OCI-LY3 (cell line): ENCODE measurements at regions not wholly inside any gene's neighbourhood (a gene's known extent, or its start where the extent isn't known, plus 50 kb on each side); places are given as distances from the start of the nearest gene placed in this dataset.

Source experiments
- EZH2phosphoT487 ChIP-seq: fragments of 200-600 bp; shearing (Covaris generic); IDR thresholded peaks from 2 replicates; pipeline ENCODE4 v1.6.1; 2018; ENCODE audit warnings: antibody characterized with exemption, mixed run types, low read depth
- TF ChIP-seq, protein P1 (sequence below): fragments of 200-600, 300-600 bp; sonication (generic); IDR thresholded peaks from 2 replicates; pipeline ENCODE4 v1.5.1; 2014; ENCODE audit warnings: antibody characterized with exemption, low read length, low read depth

DNA sequence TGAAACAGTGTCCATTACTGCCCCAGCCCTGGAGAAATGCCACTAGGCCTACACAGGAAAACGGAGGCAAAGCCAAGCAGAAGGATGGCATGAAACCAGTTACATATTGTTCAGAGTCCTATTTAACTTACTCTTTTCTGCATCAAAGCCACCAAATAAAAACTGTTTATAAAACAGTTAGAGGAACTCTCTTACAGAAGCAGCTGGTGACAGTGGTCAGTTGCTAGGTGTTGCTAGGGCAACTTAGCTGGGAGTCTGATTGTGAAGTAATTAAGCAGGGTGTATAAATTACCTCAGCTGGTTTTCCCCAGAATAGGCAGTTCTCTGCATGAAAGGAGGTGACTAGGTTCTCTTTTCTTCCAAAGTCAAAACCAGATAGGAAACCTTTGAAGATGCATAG lies 115.6 kb upstream of the ZBED5 start:
- TF ChIP-seq, protein P1, sequence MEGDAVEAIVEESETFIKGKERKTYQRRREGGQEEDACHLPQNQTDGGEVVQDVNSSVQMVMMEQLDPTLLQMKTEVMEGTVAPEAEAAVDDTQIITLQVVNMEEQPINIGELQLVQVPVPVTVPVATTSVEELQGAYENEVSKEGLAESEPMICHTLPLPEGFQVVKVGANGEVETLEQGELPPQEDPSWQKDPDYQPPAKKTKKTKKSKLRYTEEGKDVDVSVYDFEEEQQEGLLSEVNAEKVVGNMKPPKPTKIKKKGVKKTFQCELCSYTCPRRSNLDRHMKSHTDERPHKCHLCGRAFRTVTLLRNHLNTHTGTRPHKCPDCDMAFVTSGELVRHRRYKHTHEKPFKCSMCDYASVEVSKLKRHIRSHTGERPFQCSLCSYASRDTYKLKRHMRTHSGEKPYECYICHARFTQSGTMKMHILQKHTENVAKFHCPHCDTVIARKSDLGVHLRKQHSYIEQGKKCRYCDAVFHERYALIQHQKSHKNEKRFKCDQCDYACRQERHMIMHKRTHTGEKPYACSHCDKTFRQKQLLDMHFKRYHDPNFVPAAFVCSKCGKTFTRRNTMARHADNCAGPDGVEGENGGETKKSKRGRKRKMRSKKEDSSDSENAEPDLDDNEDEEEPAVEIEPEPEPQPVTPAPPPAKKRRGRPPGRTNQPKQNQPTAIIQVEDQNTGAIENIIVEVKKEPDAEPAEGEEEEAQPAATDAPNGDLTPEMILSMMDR, result no peak
- TF ChIP-seq EZH2phosphoT487, result no peak
